HG02763 (cell line): ENCODE measurements at regions not wholly inside any gene's neighbourhood (a gene's known extent, or its start where the extent isn't known, plus 50 kb on each side); places are given as distances from the start of the nearest gene placed in this dataset.
A peak's percentile ranks its signal among the peaks of the same experiment; 100 is the strongest.
"Not testable (repeated sequence)": the region's sequence is repeated elsewhere in the genome, so short reads cannot be mapped to it uniquely, and the experiment has no call there.

ENCODE experiments used
- ATAC-seq: cut with Tn5 transposase; IDR thresholded peaks from one replicate; pipeline ENCODE4 v1.9.1; 2021; ENCODE audit warnings: mild to moderate bottlenecking, moderate library complexity; ENCODE audit not compliant: unreplicated experiment

- ATAC-seq = not testable (repeated sequence)
Observed at GRCh38 chr6:27775138-27775795, 136.9 kb downstream of the OR2B2 start.

- not testable (repeated sequence) for ATAC-seq
Observed at GRCh38 chr6:27774264-27774600, 138.0 kb downstream of the OR2B2 start.

GRCh38 chr6:27773542-27774263, 138.5 kb downstream of the OR2B2 start:
- not testable (repeated sequence) for ATAC-seq

GRCh38 chr6:27772261-27773001, 139.8 kb downstream of the OR2B2 start:
- ATAC-seq = peak; percentile 74

GRCh38 chr6:27771235-27771634, 141.0 kb downstream of the OR2B2 start:
- ATAC-seq = no peak

GRCh38 chr6:27770724-27771123, 141.5 kb downstream of the OR2B2 start:
- ATAC-seq = no peak

- no peak for ATAC-seq
Observed at GRCh38 chr6:27768556-27768955, 143.6 kb downstream of the OR2B2 start.

GRCh38 chr6:27767851-27768250, 144.3 kb downstream of the OR2B2 start:
- no peak for ATAC-seq

- no peak for ATAC-seq
Observed at GRCh38 chr6:27766405-27766804, 145.8 kb downstream of the OR2B2 start.

GRCh38 chr6:27765028-27765590, 147.1 kb downstream of the OR2B2 start:
- ATAC-seq = no peak

- no peak for ATAC-seq
Observed at GRCh38 chr6:27761391-27761790, 150.8 kb downstream of the OR2B2 start.

GRCh38 chr6:27760464-27760863, 151.7 kb downstream of the OR2B2 start:
- no peak for ATAC-seq

- no peak for ATAC-seq
Observed at GRCh38 chr6:27759930-27760329, 152.3 kb downstream of the OR2B2 start.

GRCh38 chr6:27758491-27758890, 153.7 kb downstream of the OR2B2 start:
- no peak for ATAC-seq

- no peak for ATAC-seq
Observed at GRCh38 chr6:27757307-27757706, 154.9 kb downstream of the OR2B2 start.

- ATAC-seq = no peak
Observed at GRCh38 chr6:27755768-27756167, 156.4 kb downstream of the OR2B2 start.

GRCh38 chr6:27754408-27754782, 157.8 kb downstream of the OR2B2 start:
- no peak for ATAC-seq

GRCh38 chr6:27753668-27754407, 158.4 kb downstream of the OR2B2 start:
- ATAC-seq = peak; percentile 40

- ATAC-seq = no peak
Observed at GRCh38 chr6:27752038-27752885, 159.9 kb downstream of the OR2B2 start.

- ATAC-seq = no peak
Observed at GRCh38 chr6:27748661-27749060, 163.5 kb downstream of the OR2B2 start.
